NCI-H1105 (cell line): ENCODE measurements at regions not wholly inside any gene's neighbourhood (a gene's known extent, or its start where the extent isn't known, plus 50 kb on each side); places are given as distances from the start of the nearest gene placed in this dataset.
A peak's percentile ranks its signal among the peaks of the same experiment; 100 is the strongest.
"Not testable (repeated sequence)": the region's sequence is repeated elsewhere in the genome, so short reads cannot be mapped to it uniquely, and the experiment has no call there.

Experiments
- DNase-seq: peaks from one replicate; lab custom pipeline; 2025; lab: John Stamatoyannopoulos, UW

GRCh38 chr20:23151008-23151703, 65.0 kb upstream of the CD93 start:
- no peak for DNase-seq

DNA sequence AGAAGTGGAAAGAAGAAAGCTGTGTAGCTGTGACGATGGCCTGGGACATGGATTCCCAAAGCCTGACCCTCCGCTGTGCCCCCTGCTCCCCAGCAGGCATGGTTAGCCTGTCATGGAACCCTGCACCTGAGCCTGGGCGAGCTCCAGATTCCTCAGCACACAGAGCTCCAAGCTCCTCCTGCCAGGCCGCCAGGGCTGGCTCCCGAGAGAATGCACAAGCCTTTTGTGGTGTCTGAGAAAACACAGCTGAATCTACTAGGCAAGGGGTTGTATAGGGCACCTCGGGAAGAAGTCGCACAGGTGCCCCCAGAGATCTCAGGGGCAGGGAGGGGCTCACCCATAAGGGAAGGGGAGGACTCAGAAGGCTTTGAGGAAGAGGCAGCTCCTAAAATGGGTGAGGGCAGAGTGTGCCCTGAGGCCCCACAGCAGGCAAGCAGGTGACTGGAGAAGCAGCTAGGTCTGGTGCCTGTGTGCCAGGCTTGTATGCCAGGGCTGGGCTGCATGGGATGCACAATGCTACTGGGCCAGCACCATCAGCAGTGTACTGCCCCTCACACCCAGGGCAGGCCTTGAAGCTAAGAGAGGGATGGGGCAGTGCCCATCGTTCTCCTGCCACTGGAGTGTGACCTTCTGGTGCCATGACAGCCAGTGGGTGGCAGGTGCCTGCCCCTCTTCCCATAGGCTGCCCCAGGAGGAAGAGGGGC, 64.3 kb upstream of the CD93 start:
- DNase-seq = no peak

- DNase-seq = no peak
These were observed 63.6 kb upstream of the CD93 start for GRCh38 chr20:23149623-23150279.

DNA sequence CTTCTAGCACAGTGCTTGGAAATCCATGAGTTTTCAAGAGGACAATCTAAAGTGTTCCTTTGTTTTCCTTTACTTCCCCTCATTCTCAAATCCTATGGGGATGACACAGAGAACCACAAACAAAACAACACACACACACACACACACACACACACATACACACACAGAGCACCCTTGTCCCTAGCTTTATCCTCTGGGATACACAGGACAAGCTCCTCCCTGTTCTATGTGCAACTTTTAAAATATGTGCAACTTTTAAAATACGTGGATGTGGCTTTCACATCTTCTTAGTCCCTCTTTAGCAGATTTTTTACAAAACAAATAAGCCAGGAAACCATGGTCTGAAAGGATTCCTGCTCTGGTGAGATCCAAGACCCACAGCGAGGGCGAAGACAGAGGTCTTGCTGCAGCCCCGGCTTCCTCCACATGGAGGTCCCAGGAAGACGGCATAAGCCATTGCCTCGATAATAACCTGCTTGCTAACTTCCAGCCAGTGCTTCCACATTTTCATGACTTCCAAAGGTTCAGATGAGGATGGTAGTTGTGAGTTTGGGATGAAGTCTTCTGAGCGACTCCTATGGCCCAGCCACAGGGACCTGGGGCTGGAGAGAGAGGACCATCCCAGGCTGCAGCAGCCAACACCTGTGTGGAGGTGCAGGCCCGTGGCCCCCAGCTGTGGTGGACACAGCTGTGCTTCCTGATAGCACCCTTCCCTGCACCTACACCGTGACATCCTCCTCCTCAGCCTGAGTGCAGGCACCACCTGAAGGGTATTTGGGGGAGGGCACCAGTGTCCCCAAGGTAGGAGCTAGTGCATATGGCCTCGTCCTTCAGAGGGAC, 62.8 kb upstream of the CD93 start:
- no peak for DNase-seq

GRCh38 chr20:23147964-23148730, 62.0 kb upstream of the CD93 start:
- no peak for DNase-seq

DNA sequence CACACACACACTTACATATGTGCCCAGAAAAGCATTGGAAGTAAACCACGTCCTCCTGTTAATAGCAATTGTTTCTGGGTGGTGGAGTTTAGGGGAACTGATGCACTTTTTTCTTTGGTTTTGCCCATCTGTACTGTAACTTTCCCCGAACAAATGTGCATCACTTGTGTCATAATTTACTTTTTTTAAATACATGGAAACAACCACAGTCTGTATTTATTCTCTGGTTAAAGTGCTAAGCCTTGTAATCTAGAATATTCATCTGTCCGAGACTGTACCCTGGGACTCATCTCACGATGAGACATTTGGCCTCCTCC, 61.5 kb upstream of the CD93 start:
- DNase-seq = no peak

DNA sequence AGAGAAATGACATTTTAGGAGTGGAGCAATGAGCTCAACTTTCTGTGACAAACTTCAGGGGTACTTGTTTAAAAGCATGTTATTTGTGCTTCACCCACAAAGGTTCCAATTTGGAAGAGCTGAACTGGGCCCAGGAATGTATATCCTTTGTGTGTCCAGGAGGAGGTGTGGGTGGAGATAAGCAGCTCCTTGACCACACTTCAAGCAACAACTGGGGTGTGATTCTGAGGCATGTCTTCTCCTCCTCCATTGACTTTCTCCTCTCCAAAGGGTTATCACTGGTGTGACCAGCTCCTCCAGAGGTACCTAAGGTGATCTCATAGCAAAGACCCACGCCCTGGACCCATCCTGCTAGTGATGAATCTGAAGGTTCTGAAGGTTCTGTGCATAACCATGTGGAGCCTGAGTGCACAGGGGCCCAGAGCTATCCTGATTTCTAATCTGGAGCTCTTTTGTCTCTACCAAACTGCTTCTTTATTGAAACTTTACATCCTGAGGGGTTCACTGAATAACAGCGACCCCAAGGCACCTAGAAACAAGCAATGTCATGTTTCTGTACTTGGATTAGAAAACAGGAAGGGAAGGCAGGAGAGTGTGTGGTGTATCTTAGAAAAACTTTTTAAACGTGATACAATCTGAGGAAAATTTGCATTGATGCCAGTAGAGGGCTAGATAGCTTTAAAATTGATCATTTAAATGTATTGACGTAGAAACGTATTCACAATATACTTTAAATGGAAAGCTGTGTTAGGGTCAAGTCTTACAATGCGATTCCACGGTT, 60.9 kb upstream of the CD93 start:
- no peak for DNase-seq

DNA sequence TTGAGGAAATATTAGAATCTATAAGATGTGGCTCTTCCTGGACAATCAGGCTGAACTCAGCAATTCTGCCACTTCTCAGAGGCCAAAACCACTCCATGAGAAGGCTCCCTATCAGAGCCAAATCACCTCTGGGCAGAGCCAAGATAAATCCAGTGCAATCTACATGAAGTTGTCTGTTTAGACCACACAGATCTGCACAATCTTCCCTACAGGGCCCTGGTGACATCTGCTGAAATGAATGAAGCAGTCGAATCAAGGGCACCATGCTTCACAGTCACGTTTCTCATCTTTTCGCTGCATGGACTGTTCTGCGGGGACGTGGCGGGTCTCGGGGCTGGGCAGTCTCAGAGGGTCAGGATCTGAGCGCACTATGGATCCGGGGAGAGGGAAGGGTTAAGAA, 60.1 kb upstream of the CD93 start:
- DNase-seq = no peak

DNA sequence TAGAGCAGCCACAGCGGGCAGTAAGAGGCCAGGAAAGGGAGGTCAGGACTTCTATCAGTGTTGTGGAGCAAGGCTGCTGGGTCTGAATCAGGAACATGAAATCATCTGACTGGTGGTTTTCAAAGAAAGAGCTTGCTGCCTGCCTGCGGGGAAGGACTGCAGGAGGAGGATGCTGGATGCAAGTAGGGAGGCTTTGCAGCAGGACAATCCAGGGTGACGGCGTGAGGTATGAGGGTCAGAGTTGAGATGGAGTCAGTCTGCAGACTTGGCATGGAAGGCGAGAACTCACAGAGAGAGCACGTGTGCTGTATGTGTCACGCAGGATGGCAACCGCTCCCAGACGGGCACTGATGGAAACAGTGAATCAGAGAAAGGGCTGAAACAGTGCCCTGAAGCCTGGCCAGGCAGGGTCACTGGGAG, 59.2 kb upstream of the CD93 start:
- DNase-seq = no peak

GRCh38 chr20:23144856-23145255, 58.7 kb upstream of the CD93 start:
- DNase-seq = no peak

GRCh38 chr20:23143986-23144690, 58.0 kb upstream of the CD93 start:
- no peak for DNase-seq

GRCh38 chr20:23143098-23143497, 57.0 kb upstream of the CD93 start:
- DNase-seq = no peak

GRCh38 chr20:23142162-23143050, 56.3 kb upstream of the CD93 start:
- no peak for DNase-seq

- DNase-seq = no peak
These were observed 55.5 kb upstream of the CD93 start for GRCh38 chr20:23141450-23142161.

DNA sequence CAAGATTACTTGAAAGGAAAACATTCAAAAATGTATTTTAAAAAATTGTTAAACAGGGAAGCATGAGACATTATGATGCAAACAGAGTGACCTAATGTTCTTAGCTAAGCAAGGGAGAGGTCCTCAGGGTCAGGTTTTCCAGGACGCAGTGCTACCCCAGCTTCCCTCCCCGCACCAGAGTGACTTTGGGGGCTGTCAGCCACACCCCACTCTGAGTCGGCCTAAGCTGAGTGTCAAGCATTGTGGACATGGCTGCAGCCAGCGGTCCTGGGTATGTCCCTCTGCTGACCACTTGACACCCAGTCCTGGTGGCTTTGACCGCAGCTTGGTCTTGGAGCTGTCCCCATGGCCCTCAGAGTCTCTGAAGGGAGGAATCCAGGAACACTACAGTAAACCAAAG, 54.9 kb upstream of the CD93 start:
- no peak for DNase-seq

DNA sequence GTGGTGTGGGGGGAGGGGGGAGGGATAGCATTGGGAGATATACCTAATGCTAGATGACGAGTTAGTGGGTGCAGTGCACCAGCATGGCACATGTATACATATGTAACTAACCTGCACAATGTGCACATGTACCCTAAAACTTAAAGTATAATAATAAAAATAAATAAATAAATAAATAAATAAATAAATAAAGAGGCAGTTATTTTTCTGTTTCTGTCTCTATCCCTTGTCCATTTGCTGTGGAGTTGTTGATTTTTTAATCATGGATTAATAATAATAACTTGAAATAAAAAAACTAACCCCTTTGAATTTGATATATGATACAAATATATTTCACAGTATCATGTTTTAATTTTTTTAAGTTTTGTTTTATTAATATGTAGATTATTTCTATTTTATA, 53.9 kb upstream of the CD93 start:
- not testable (repeated sequence) for DNase-seq

DNA sequence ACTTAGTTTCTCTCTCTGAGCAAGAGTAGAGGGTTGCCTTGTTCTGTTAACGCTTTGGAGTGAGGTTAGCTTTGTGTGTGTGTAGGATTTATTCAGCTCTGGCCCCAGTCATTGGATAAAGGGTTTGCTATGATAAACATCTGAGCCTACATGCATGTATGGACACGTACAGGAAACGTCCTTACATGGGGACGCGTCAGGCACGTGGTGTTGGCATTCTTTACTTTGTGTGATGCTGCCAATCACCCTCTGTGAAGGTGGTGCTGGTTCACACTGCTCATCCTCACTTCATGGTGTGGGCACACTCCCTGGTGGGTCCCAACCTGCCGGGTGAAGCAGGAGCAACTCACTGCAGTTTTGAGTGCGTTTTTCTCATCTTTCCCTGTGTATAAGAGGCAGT, 53.4 kb upstream of the CD93 start:
- DNase-seq = peak; percentile 78

DNA sequence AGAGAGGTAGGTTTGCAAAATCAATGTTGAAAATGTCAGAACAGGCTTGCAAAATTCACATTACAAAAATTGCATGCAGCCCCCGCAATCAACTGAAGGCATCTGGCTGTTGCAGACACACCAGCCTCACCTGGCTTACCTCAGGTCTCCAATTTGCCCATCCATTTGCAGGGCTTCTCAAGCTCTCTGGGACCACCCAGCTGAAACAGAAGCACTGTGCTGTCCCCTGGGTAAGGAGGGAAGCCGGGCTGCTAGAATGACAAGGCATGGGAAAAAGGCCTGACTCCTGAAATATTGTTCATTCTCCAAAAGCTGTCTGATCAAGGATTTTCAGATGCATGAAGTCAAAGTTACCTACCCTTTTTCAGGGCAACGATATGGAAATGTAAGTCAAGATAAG, 52.6 kb upstream of the CD93 start:
- no peak for DNase-seq

GRCh38 chr20:23138226-23138625, 52.1 kb upstream of the CD93 start:
- no peak for DNase-seq
